GM11168 (cell line): ENCODE measurements at regions not wholly inside any gene's neighbourhood (a gene's known extent, or its start where the extent isn't known, plus 50 kb on each side); places are given as distances from the start of the nearest gene placed in this dataset.

Source experiments
- in situ Hi-C: fragments of 300-500 bp; cut with MboI; formaldehyde crosslinking; loops from one replicate; pipeline ENCODE4 v1.12.0; 2022; ENCODE audit warnings: low sequenced_read_pairs; ENCODE audit not compliant: unreplicated experiment

DNA sequence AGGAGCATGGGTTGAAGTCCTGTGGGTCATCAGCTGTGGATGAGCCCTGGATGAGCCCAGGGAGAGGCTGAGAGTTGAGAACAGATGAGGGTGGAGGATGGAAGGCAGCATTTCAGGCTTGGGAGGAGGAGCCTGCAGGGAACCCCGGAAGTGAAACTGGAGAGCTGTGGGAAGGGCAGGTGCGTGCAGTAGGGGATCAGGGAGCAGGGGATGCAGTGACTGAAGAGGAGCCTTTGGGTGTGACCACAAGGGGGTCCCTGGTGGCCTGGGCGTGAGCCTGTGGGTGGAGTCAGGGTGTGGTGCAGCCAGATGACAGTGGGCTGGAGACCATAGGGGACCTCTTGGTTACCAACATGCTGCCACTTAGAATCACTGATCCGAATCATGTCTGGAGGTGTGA, 115.5 kb downstream of the PAPOLA start:
- in situ Hi-C loops: no loop called here

DNA sequence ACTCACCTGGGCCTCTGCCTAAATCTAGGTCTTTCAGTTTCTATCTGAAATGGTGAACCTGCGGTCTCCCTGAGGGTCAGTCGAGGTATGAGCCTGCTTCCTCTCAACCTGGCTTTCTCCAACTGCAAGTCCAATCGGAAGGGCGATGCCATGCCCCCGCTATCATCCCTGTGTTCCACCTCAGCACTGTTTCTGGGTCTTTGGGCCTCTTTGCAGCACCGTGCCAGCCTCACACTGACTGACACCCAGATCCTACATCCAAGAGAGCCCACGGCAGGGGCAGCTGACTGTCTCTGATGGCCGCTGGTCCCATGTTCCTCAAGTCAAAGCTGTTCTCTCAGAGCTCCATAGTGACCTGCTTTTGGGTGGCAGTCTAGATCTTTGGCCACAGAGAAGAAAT, 120.7 kb downstream of the PAPOLA start:
- in situ Hi-C loops: no loop called here

DNA sequence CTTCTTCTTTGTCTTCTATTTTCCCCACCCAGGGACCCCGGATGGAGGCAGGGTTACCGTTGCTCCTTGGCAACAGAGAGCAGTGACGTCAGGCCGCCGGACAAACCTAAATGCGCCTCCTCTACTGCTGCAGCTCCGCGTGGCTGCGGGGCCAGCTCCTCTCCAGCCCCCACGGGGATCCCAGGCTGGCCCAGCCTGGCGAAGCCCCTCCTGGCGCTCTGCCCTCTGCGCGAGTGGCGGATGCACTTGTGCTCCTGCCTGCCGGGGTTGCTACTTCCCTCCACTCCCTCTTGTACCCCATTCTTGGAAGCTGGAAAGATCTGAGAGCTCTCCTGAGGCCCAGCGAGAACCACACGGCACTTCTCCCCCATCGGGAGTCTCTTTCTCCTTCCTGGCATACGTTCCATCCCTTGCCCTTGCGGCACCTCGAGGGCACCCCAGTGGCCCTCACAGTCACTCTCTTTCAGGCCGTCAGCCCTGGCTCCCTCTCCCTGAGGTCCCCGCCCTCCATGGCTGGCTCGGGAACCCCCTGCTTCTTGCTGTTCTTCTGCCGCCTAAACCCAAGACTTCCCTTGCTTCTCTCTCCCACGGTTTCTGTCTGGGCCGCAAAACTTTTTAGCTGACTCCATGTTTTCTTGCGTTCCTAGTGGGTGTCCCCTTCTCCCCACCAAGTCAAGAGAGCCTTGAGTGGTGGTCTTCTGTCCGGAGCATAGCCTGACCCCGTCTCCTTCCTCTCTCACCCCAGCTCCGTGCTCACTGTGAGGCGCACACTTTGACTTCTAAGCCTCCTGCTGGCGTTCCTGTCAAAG, 121.7 kb downstream of the PAPOLA start:
- in situ Hi-C loops: no loop called here

DNA sequence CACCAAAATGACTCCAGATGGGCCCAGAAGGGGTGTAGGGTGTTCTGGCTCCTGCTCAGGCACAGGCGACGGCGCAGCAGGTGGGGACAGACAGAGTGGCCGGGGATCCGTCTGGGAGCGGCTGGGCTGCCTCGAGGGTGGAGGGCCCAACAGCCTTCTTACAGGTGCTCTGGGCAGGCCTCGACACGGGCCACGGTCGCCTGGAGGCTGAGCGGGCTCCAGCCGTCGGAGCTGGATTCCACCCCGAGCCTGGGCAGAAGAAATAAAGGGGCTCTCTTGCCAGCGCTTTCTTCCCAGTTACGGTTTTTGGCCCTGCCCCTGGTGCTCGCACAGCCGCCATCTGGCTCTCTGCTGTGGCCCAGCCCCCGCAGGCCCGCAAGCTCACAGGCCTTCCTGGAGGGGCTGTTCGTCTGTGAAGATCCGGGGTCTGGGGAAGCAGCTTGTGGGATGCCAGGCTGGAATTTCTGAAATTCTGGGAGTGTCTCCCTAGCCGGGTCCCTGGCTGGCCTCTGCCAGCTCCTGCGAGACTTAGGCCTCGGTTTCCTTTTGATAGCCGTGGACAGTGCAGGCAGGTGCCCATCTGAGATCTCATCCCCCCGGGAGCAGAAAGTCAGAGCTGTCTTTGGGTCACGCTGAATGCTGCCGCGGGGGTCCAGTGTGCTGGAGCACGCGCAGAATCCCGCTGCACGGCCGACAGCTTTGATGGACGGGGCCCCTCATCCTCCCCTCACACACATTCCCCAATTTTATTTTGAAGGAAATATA, 122.7 kb downstream of the PAPOLA start:
- in situ Hi-C loops: no loop called here

DNA sequence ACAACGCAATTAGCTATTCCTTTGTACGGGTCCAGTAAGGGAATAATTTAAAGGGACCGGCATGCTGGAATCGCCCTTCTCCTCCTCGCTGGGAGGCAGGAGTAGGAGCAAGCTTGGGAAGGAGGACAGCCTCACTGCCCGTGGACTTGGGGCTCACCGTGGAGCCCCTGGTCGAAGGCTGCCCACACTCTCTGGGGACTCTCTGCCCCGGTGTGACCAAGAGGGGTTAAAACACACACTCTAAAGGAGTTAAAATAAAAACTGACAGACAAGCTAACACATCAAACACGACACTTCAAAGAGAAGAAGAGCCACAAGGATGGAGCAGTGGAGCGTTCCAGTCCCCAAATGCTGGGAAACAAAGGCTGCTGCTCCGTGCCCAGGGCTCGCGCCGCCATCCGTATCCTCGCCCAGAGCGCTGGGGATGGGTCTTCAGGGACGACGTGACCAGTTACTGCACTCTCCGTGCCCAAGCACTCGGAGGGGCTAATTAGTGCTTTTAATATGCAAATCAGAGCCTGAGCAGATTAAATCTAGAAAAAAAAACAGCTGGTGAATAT, 123.3 kb downstream of the PAPOLA start:
- in situ Hi-C loops: no loop called here

DNA sequence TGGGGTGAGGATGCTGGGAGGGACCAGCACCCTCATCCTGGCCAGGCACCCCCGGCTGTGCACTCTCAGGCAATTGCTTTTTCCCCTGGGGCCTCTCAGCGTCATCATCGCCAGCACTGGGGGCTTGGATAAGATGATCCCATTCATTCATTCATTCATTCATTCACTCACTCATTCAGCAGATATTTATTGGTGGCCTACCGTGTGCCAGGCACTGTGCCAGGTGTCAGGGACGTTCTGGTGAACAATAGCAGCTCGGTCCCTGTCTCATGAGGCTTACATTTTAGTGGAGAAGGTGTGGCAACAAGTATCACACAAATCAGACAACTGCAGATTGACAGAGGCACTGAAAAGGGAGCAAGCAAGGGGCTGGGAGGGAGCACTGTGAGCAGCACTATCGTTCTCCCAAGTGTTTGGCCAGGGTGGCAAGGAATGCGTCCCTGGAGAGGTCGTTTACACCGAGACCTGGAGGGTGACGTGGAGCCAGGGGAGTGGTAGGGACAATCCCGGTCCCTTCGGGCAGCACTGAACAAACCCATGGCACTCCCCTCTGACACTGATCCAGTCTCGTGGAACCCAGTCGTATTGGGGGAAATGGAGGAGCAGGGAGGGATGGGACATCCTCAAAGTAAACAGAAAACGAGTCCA, 124.1 kb downstream of the PAPOLA start:
- in situ Hi-C loops: no loop called here

DNA sequence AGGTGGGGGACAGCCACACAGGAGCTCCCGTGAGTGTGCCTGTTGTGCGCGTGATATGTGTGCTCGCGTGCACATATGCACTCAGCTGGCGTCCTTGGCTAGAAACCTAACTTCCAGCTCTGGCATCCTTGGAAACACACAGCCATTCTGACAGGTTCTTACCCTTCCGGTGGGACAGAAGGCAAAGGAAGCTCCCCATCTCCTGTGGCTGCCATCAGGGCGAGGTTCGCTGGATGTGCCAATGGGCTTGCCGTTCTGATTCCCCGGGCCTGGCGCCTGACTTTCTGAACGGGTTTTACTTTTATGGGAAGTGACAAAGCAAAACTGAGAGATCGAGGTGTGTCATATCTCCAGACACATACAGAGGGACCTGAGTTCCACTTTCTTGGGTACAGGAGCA, 124.7 kb downstream of the PAPOLA start:
- in situ Hi-C loops: no loop called here

DNA sequence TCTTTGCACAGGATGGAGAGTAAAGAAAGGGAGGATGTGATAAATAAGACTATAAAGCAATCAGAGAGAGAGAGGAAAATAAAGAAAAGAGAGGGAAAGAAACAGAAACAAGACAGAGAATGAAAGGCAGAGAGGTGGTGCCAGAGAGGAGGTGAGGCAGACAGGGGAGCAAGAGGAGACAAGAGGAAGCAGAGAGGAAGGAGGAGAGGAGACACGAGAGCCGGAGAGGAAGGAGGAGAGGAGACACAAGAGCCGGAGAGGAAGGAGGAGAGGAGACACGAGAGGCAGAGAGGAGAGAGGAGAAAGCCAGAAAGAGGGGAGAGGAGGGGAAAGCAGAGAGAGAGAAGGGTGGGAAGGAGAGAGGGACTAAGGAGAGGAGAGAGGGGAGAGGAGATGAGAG, 125.2 kb downstream of the PAPOLA start:
- in situ Hi-C loops: no loop called here

DNA sequence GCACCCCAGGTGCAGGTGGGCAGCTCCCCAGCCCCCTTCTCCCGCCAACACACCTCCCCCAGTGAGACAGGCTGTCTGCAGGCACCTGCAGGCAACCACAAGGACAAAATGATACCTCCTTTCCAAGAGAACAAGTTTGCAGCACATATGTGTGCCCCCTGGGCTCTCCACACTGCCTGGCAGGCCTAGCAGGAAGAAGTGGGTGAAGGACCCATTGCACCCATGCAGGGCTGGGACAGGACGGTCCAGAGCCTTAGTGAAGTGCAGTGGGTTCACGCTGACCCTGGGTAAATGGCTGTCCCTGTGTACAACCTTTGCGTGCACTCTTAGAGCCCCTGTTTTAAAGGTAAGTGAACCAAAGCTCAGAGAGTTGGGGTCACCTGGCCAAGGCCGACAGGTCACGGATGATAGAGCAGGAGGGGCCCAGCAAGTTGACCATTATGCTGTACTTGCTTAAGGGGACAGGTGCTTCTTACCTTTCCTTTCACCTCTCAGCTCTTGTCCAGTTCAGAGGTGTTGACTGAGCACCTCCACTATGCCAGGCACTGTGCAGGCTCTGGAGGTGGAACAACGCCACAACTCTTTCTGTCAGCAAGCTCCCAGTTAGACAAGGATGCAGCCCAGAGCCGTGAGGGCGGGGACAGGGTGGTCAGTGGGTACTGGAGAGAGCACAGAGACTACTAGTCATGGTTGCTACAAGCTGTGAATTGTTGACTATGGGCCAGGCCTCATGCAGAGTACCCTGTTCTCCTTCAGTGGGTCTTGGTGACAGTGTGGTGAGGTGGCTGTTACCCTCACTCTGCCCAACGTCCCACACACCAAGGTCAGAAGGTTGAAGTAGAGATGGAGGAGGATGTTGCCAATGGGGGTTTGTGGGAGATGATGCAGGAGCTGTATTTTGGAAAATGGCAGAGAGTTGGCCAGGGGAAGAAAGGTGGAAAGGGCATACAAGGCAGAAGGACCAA, 125.9 kb downstream of the PAPOLA start:
- in situ Hi-C loops: no loop called here

DNA sequence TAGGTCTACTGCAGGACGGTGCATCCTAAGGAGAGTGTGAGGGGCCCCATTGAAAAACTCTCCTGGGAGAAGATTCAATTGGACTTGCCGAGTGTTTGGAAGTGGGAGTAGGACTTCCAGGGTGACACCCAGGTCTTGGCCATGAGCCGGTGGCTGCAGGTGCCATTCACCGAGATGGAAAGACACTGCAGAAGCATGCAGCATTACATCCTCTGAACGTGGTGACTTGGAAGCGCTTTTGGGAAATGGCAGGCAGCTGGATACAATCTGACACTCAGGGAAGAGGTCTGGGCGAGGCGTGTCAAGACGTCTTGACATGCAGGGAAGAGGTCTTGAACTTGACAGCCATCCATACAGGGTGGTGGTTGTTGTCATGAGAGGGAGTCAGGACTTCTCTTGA, 126.9 kb downstream of the PAPOLA start:
- in situ Hi-C loops: no loop called here

DNA sequence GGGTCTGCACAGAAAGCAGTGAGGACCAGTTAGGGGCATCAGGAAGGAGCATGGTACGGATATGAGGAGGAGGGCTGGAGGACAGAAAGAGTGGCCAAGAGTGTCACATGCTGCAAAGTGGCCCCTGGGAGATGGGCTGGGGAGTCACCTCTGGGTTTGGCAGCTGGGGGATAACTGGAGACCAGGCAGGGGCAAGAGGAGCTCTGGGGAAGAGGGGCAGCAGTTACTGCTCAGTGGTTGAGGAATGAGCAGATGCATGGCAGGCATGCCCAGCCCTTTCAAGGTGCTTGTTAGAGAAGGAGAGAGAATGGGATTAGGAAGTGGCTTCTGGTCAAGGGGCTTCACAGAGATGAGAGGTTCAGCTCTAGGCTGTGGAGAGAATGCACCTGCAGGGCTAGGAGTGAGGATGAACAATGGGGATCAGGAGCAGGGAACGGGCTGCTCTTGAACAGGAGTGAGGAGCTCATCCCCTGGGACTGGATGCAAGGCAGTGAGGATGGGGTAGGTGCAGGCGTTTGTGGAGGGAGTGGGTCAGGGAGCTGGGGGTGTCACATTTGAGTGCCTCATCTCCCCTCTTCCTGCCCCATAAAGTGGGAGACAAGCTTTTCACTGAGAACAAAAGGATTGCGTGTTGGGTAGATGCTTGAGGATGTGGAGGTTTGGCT, 127.5 kb downstream of the PAPOLA start:
- in situ Hi-C loops: no loop called here

DNA sequence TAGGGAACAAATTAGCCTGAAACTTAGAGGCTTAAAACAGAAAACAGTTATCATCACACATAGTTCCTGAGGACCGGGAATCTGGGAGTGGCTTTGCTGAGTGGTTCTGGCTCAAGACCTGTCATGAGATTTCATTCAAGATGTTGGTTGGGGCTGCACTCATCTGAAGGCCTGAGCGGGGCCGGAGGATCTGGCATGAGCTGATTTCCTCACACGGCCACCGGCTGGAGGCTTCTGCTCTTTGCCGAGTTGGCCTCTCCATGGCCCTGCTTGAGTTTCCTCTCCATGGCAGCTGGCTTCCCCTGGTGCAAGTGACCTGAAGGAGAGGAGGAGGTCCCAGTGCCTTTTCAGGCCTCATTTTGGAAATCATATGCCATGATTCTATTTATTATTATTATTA, 128.1 kb downstream of the PAPOLA start:
- in situ Hi-C loops: no loop called here

DNA sequence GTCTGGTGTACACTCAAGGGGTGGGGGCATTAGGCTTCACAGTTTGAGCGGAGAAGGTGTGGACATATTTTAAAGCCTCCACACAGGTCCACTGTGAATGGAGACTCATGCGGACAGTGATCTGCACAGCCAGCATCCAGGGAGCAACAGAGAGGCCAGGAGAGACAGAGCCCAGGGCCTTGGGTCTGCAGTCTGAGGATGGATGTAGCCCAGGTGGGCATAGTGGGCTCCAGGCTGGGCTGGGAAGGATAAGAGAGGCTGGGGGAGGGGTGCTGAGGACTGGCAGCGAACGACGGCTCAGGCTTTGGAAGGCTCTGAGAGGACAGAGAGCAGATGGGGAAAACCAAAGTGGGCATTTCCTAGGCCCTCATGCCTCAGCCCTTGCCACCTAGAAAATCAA, 128.8 kb downstream of the PAPOLA start:
- in situ Hi-C loops: no loop called here

DNA sequence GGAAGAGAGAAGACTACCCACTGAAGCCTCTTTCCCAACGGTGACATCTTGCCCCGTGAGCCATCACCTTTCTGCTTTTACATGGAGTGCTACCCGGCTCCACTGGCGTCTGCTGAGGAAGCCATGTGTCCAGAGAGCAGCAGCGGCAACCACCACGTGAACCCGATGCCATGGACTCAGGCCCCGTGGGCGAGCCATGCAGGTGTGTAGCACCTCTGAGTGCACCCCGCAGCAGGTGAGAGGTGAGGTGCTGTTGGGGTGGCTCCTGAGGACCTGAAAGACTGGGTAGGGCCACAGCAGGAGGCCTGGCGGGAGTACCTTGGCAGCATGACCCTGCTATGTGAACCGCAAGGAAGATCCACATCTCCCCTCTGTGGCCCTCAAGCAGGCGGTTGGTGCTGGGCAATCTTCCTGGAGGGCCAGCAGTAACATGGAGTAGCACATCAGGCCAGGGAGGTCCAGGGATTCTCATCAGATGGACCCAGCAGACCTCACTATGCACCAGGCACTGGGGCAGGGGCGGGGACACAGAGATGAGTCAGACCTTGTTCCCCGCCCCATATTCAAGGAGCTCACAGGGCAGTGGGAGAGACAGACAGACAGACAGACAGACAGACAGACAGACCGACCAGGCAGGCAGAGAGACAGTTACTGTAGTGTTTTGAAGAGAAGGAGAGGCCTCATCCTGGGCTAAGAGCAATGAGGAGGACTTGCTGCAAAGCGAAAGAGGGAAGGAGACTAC, 129.6 kb downstream of the PAPOLA start:
- in situ Hi-C loops: no loop called here

DNA sequence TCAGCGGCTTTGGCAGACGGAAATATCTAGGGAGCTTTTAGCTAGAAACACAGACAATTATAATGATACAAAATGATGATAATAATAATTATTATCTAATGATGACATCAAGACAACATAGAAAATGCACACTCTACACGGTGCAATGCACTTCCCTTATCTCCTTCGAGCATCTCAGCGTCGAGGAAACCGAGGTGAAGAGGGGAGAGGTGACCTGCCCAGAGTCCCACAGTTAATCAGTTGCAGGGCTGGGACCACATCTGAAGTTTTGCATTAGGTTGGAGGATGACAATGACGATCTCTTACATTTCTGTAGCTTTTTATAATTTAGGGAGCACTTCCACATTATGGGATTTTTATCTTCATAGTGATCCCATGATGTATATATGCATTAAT, 130.2 kb downstream of the PAPOLA start:
- in situ Hi-C loops: no loop called here

DNA sequence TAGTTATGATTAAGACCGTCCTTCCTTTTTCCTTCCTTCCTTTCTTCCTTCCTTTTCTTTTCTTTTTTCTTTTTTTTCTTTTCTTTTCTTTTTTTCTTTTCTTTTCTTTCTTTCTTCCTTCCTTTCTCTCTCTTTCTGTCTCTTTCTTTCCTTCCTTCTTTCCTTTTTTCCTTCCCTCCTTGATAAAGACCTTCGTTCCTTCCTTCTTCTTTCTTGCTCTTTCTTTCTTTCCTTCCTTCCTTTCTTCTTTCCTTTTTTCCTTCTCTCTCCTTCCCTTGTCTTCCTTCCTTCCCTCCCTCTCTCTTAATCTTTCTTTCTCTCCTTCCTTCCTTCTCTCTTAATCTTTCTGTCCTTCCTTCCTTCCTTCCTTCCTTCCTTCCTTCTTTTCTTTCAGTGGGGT, 130.9 kb downstream of the PAPOLA start:
- in situ Hi-C loops: no loop called here

DNA sequence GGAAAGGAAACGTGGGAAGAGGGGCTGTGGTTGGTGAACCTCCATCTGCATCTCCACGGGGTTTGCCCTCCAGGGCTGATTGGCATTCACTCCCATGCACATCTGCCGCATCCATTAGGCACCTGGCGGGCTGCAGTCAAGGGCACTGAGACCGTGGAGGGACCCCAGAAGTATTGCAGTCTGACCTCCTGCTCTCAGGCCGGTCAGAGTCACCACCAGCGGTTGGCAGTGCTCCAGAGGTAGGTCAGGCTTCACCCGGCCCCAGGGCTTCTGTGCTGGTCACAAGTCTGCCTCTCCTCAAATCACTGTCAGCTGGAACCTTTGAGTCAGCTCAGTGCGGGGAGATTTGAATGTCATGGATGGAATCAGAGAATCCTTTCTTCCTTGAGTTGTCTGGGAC, 132.3 kb downstream of the PAPOLA start:
- in situ Hi-C loops: no loop called here

DNA sequence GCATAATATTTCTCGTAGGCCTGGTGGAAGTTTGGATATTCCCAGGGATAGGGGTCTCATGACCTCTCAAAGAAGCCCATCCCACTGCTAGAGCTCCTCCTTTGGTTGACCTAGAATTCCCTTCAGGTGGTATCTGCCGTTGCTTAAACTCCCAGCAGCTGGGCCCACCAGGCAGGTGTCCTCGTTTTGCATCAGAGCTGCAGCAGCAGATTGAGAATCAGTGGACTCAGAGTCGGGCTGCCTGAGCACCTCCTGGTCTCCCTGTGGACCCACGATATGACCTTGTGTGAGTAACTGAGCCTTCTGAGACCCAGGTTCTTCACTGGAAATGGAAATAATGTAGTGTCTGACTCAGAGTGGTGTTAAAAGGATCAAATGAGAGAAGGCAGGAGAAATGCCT, 132.7 kb downstream of the PAPOLA start:
- in situ Hi-C loops: no loop called here

DNA sequence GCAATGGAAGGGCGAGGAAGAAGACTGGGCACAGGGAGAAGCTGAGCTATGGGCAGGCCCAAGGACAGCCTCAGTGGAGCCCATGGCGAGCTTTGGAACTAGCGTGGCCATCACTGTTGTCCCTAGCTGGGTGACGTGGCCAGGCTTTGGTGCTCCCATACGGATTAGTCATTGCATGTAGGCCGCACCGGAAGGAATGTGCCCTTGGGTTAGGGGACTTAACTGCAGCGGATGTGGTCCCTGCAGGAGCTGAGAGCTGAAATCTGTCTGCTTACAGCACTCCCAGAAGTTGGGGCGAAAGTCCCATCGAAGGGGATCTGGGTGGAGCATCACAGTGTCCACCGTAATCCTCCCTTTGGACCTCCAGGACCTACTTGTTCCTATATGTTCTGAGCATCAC, 133.7 kb downstream of the PAPOLA start:
- in situ Hi-C loops: no loop called here
